IPS-18c (cell line): ENCODE measurements at regions not wholly inside any gene's neighbourhood (a gene's known extent, or its start where the extent isn't known, plus 50 kb on each side); places are given as distances from the start of the nearest gene placed in this dataset.

Experiments
- H3K4me3 ChIP-seq: 2 replicates; pipeline ENCODE4 v1.7.0; 2013; ENCODE audit warnings: low read depth, mild to moderate bottlenecking, low read length, moderate library complexity; ENCODE audit not compliant: insufficient read depth
- H3K9me3 ChIP-seq: one replicate; pipeline ENCODE4 v1.6.1; 2013; ENCODE audit warnings: mild to moderate bottlenecking, low read length, moderate library complexity; ENCODE audit not compliant: control insufficient read depth, insufficient read depth

DNA sequence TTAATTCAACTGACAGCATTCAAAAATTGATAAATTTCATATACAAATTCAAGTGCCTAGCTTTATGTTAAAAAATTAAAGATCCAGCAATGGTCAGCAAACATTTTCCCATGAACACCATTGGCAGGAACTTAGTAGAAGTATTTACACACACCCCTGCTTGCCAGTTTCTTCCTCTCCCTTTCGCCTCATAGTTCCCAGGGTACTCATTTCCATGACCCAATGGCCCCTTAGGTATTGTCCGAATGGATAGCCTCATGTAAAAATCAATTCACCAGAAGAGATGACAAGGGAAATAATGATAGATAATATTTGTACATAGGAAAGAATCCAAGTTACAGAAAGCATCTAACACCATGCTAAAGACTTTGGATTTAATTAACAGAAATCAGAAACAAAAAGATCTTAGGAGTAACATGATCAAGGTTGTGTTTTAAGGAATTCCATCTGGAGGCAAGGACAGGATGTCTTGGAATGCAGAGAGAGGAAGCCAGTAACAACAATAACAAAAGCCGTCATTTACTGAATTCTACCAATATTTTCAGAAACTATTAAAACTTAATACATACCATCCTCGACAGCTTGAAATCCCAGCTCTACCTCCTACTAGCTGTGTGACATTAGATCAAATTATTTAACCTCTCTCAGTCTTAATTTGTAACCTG, 423.0 kb downstream of the IRS1 start:
- H3K4me3 ChIP-seq: no peak overlapping the region
- no peaks in the 10 kb centered on the region for H3K9me3 ChIP-seq

DNA sequence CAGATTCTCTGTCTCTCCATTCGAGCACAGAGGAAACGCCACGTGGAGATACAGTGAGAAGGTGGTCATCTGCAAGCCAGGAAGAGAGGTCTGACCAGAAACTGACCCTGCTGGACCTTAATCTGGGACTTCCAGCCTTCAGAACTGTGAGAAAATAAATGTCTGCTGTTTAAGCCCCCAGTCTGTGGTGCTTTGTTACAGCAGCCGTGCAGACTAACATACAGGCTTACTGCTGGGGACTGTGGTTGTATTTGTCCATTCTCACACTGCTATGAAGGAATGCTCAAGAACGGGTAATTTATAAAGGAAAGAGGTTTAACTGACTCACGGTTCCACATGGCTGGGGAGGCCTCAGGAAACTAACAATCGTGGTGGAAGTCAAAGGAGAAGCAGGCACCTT, 432.7 kb downstream of the IRS1 start:
- peaks cover 4% of the 10 kb centered on the region for H3K9me3 ChIP-seq
- no peak overlapping the region for H3K4me3 ChIP-seq

DNA sequence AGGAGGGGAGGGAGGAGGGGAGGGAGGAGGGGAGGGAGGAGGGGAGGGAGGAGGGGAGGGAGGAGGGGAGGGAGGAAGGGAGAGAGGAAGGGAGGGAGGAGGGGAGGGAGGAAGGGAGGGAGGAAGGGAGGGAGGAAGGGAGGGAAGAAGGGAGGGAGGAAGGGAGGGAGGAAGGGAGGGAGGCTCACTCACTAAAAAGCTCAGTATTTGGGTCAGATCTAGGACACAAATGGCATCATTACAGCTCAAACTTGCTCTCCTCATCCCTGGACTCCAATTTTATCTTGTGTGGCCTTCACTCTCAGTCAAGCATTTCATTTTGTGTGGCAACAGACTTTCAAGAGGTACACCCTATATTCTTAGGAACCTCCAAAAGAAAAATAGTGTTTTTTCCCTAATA, 435.4 kb downstream of the IRS1 start:
- Histone ChIP-seq H3K9me3 (peaks cover 4% of the 10 kb centered on the region), H3K4me3 (no peak overlapping the region)

DNA sequence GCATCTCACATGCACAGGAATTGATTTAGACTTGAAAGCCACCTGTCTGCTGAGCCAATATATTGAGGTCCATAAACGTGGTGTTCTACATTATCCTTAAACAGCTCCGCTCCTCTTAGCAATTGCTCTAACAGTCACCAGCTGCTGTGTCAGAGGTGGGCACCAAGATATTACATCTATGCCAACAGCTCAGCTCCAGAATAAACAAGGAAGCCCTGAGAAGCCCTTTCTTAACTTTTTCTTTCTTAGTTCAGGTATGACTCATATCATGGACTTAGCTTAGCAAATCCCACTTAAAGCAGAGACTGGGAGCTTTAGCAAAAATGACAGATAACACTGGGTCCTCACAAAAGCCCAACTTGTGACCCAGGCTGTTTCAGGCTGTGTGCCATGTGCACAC, 436.6 kb downstream of the IRS1 start:
- Histone ChIP-seq H3K9me3 (peaks cover 4% of the 10 kb centered on the region), H3K4me3 (no peak overlapping the region)

DNA sequence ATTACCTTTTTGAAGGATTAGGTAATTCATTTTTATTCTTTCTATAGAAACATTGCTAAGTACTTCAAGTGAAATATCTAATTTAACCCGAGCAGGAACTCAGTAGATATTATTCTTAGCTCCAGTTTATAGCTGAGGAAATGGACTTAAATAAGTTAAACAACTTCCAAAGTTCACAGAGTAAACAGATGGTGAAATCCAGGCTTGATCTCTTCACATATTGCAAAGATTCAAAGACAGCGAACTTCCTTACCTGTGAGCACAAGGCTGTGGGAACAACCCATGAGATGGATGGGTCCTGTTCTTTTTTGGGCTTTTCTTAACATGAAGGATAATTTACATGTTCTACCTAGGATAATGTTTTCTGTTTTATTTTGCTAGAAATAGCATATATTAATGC, 439.0 kb downstream of the IRS1 start:
- no peak overlapping the region for H3K4me3 ChIP-seq
- no peaks in the 10 kb centered on the region for H3K9me3 ChIP-seq

DNA sequence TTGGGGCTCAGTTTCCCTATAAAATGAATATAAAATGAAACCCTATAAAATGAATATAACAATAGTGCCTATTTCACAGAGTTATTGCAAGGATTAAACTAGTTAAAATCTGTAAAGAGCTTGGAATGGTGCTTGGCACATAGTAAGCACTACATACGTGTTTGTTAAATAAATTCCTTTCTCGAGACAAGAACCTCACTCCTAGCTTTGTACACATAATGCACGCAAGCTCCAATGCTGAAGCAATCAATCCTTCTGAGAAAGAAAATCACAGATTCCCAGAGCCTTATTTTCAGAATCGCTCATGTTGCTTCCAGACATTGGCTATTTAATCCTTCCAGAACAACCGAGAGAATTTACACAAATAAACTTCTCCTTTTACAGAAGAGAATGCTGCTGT, 440.9 kb downstream of the IRS1 start:
- no peaks in the 10 kb centered on the region for H3K9me3 ChIP-seq
- no peak overlapping the region for H3K4me3 ChIP-seq

DNA sequence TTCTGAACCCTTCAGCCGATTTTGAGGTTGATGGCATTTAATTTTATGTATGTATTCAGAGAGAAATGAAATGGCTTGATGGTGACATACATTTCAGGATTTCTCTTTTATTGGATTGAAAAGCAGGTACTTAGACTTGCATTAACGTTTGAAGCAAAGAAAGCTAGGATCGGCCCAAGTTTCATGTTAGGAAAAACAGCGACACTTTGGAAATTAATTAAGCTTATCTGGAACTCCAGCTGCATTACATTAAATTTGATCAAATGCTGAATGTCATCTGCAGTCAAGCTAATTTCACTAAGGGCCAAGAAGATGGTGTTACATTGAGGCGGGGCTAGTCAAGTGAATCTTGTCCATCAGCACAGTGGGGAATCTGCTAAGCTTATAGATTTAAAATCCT, 441.8 kb downstream of the IRS1 start:
- Histone ChIP-seq H3K4me3 (no peak overlapping the region), H3K9me3 (no peaks in the 10 kb centered on the region)

DNA sequence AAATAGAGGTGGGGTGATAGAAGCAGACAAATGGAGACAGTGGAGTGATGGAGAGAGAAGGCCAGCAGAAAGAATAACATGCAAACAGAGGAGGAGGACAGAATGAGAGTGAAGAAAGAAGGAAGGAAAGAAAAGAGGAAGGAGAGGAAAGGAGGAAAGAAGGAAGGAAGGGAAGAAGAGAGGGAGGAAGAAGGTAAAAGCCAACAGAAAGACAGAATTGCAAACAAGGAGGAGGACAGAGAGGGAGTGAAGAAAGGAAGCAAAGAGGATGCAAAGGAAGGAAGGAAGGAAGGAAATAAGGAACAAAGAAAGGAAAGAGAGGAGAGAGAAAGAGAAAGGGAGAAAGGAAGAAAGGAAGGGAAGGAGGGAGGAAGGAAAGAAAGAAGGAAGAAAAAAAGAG, 444.0 kb downstream of the IRS1 start:
- no peak overlapping the region for H3K4me3 ChIP-seq

DNA sequence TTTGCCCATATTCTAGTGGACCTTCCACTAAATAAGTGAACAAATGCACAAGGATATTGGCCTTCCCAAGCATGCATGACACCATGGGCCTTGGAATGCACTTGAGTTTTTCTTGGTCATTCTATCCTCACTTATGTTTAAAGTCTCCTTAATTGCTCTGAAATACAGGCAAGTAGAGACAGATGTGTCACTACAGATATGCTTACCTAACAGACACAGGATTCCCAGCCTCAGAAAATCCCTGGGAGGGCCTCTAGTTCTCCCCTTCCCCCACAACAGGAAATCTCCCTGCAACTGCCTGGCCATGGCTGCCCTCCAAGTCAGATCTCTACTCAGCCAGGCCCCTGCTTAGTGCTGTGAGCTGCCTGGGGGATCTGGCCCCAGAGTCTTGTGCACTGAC, 445.2 kb downstream of the IRS1 start:
- Histone ChIP-seq H3K4me3 (no peak overlapping the region), H3K9me3 (no peaks in the 10 kb centered on the region)

More for the DNA sequence above, 444.0 kb downstream of the IRS1 start:
- H3K9me3 ChIP-seq: no peaks in the 10 kb centered on the region

DNA sequence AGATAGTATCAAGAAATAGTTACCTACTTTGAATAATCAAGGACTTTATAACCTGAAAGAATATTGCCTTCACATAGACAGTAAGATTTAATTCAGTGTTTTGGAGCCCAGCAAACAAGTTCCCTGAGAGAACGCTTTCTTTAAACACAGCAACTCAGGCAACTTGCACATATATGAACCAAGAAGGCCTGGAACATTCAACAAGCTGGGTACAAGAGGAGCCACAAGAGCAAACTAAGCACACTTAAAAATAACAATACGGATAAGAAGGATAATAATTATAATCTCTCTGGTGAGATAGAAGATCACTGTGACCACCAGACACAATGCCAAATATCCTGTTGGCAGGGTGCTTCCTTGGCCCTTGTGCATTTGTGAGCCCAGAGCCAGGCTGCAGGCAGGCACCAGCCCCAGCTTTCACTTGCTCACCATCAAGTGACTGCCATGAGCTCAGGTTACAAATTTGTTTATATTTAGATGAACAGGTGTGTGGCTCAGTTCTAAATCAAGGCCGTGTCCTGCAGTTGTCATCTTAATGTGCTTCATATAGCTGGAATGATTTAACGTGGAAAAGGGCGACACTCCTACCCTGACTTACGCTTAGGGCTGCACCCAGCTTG, 446.6 kb downstream of the IRS1 start:
- Histone ChIP-seq H3K9me3 (no peaks in the 10 kb centered on the region), H3K4me3 (no peak overlapping the region)

DNA sequence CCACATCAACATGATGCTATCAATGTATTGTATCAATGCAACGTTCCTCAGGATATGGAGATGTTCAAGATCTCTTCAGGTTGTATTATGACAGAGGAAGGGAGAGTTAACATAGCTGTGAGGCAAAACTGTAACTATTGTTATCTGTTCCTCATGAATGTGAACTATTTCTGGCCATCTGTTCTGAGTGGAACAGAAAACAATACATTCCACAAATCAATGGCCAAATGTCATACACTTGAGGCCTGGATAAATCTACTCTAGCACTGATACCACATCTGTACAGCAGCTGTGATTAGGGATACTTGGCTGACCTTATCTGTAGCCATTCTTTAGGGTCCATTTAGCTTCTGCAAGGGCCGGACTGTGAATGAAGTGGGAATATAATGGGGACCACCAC, 447.9 kb downstream of the IRS1 start:
- Histone ChIP-seq H3K4me3 (no peak overlapping the region), H3K9me3 (no peaks in the 10 kb centered on the region)

DNA sequence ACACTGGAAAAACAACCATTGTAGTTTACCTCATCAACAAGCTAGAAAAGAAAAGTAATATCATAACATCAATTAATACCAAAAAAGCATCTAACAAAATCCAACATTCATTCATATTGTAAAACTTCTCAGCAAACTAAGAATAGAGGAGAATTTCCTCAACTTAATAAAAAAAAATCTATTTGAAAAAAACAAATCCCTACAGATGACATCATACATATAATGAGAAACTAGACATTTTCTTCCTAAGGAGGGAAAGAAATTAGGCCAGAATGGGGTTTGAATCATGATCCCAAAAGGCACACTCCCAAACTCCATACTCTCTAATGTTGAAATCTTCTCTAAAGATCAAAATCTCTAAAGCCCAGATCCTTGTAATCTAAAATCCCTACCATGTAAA, 460.0 kb downstream of the IRS1 start:
- Histone ChIP-seq H3K4me3 (no peak overlapping the region), H3K9me3 (no peaks in the 10 kb centered on the region)

DNA sequence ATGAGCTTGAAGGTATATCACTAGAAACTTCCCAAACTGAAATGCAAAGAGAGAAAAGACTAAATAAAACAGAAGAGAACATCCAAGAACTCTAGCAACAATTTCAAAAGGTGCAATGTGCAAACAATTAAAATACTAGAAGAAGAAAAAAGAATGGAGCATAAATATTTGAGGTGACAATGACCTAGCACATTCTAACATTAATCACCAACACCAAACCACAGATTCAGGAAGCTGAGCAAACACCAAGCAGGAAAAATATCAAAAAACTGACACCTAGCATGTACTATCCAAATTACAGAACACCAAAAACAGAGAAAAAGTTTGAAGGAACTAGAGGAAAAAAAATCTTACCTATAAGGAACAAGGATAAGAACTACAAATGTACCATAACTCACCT, 460.8 kb downstream of the IRS1 start:
- H3K4me3 ChIP-seq: no peak overlapping the region
- H3K9me3 ChIP-seq: no peaks in the 10 kb centered on the region

DNA sequence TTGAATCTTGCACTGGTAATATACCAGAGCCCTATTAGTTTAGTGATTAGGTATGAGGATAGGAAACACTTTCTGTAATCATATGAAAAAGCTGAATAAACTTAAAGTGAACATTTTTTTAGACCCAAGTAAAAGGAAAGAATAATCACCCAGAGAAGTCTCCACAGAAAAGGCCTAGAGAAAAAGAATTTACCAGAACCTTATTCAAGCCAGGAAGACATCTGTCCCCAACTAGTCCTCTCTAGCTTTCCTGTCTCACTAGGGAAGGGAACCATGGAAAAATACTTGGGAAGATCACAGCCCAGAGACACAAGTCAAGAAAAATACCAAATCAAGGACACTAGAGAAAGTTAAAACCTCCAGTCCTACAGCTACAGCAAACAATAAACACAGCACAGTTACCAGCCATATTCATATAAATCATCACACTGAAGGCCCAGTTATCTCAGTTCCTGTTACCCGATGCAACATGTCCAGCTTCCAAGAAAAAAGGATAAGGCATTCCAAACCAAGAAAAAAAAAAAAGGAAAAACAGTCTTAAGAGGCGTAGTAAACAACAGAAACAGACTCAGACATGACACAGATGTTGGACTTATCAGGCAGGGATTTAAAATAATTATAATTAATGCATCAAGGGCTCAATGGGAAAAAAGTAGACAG, 461.5 kb downstream of the IRS1 start:
- H3K4me3 ChIP-seq: no peak overlapping the region
- no peaks in the 10 kb centered on the region for H3K9me3 ChIP-seq

DNA sequence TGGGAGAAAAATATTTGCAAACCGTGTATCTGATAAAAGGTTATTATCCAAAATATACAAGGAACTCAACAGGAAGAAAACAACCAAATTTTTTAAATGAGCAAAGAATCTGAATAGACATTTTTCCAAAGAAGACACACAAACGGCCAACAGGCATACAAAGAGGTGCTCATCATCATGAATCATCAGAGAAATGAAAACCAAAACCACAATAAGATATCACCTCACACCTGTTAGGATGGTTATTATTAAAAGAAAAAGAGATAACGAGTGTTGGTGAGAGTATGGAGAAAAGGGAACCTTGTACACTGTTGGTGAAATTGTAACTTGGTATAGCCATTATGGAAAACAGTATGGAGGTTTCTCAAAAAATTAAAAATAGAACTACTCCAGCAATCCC, 463.3 kb downstream of the IRS1 start:
- H3K4me3 ChIP-seq: no peak overlapping the region
- no peaks in the 10 kb centered on the region for H3K9me3 ChIP-seq

DNA sequence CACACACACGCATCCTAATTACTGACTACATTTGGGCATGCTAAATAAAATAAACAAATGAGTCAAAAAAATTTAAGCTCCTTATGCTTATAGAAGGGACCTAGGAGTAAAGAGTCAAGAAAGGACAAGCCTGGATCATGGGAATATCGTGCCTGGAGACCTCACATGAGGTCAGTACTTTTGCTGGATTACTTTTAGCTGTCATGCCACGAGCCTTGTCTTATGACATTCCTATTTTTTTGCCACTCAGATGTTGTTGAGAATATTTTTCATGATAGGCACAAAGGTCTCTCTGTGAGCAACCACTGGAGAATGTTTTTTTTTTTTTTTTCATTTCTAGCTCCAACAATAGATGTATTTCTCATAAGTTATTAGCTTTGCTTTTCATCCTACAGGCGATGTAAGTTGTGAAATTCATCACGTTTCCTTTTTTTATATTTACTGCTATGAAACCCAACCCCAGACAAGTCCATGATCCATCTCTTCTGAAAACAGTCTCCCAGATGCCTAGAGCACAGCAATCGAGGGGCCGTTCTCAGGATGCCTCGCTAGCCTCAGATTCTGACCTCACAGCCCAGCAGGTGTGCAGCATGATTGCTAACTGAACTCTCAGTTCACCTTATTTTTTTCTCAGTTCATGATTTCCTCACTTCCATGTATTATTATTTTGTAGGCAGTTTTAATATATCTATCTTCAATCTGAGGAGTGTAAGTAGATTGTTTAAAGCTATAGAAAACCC, 464.5 kb downstream of the IRS1 start:
- H3K4me3 ChIP-seq: no peak overlapping the region
- H3K9me3 ChIP-seq: no peaks in the 10 kb centered on the region

DNA sequence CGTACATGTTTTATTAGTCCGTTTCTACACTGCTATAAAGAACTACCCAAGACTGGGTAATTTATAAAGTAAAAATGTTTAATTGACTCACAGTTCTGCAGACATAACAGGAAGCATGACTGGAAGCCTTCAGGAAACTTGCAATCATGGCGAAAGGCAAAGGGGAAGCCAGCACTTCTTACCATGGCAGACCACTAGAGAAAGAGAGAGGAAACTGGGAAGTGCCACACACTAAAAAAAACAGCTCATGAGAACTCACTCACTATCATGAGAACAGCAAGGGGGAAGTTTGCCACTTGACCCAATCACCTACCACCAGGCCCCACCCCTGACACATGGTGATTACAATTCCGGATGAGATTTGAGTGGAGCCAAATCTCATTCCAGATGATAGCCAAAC, 466.2 kb downstream of the IRS1 start:
- Histone ChIP-seq H3K4me3 (no peak overlapping the region), H3K9me3 (no peaks in the 10 kb centered on the region)

DNA sequence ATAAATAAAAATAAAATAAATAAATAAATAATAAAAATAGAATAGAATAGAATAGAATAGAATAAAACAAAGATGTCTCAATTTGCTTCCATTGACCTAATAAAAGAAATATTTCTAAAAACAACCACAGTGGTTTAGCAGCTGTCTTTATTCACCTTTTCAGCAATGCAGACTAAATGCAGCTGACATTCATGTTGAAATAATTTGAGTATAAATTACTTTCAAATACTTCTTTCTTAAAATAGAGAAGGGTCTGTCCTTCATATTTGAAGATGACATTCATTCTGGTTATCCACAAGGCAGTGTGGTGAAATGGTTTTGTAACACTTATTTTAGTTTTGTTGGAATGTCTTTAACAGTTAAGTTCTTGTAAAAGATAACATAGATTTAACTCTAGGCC, 469.4 kb downstream of the IRS1 start:
- H3K9me3 ChIP-seq: no peaks in the 10 kb centered on the region
- H3K4me3 ChIP-seq: no peak overlapping the region
